ENCODE measurements at regions not wholly inside any gene's neighbourhood (a gene's known extent, or its start where the extent isn't known, plus 50 kb on each side); places are given as distances from the start of the nearest gene placed in this dataset.

DNA sequence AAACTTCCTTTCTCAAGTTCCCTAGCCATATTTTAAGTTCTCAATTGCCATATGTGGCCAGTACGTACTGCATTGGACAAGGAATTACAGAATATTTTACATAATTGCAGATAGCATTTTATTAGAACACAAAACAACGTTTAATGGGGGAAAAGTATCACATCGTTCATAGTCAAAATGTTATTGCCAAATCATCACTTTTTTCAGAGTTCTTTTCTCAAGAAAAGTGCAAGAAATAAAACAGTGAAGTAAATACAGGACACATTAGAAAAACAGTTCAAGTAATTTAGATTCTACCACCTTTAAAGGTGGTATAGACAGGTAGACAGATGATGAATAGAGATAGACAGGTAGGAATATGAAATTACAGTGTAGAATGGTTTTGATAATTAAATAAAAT lies 479.1 kb upstream of the NCAM2 start:
- no peaks in the 10 kb centered on the region for H3K9me3 ChIP-seq (ENCODE audit: control insufficient read depth in 2 of 3, low read length in 3 of 3)
- no peak overlapping the region for H3K27ac ChIP-seq (ENCODE audit: low read depth, low read length)
- no peaks in the 10 kb centered on the region for H3K4me1 ChIP-seq (ENCODE audit: control insufficient read depth in 2 of 2, insufficient read depth in 2 of 2, low read length in 2 of 2)
- CTCF ChIA-PET, result no interaction called here
- no peaks in the 10 kb centered on the region for H3K27me3 ChIP-seq (ENCODE audit: control insufficient read depth in 2 of 2, insufficient read depth in 2 of 2, low read length in 2 of 2)
- no peaks in the 10 kb centered on the region for H3K4me1 Mint-ChIP-seq
- intact Hi-C loops (cut with micrococcal nuclease), result no loop called here
- ATAC-seq, result no peak
- no peaks in the 10 kb centered on the region for H3K36me3 ChIP-seq (ENCODE audit: control insufficient read depth in 2 of 3, insufficient read depth in 3 of 3, low read length in 3 of 3)
- H3K4me3 ChIP-seq (ENCODE audit: low read length), result no peak overlapping the region
- POLR2A ChIA-PET, result no interaction called here
- H3K27me3 Mint-ChIP-seq, result no peaks in the 10 kb centered on the region
- no peaks in the 10 kb centered on the region for H3K36me3 Mint-ChIP-seq
- H3K9me3 Mint-ChIP-seq, result peaks cover 0 to 14% (median 1%) of the 10 kb centered on the region in 11 donors
- no peak for DNase-seq
- no peak overlapping the region for H3K4me3 Mint-ChIP-seq
- H3K27ac Mint-ChIP-seq, result no peak overlapping the region

DNA sequence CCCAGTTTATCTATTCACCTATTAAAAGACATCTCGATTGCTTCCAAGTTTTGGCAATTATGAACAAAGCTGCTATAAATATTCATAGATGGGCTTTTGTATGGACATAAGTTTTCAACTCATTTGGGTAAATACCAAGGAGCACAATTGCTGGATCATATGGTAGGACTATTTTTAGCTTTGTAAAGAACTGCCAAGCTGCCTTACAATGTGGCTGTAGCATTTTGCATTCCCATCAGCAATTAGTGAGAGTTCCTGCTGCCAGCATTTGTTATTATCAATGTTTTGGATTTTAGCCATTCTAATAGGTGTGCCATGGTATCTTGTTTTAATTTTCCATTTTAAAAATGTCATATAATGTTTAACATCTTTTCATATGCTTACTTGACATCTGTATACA lies 475.6 kb upstream of the NCAM2 start:
- CTCF ChIA-PET, result no interaction called here
- Histone ChIP-seq H3K9me3 (ENCODE audit: control insufficient read depth in 2 of 3, low read length in 3 of 3) (no peaks in the 10 kb centered on the region), H3K27ac (ENCODE audit: low read depth, low read length) (no peak overlapping the region), H3K4me3 (ENCODE audit: low read length) (no peak overlapping the region), H3K27me3 (ENCODE audit: control insufficient read depth in 2 of 2, insufficient read depth in 2 of 2, low read length in 2 of 2) (no peaks in the 10 kb centered on the region), H3K4me1 (ENCODE audit: control insufficient read depth in 2 of 2, insufficient read depth in 2 of 2, low read length in 2 of 2) (no peaks in the 10 kb centered on the region), H3K36me3 (ENCODE audit: control insufficient read depth in 2 of 3, insufficient read depth in 3 of 3, low read length in 3 of 3) (no peaks in the 10 kb centered on the region)
- POLR2A ChIA-PET, result no interaction called here
- H3K27me3 Mint-ChIP-seq, result no peaks in the 10 kb centered on the region
- DNase-seq (no peak), ATAC-seq (no peak)
- H3K9me3 Mint-ChIP-seq, result peaks cover 0 to 15% (median 2%) of the 10 kb centered on the region in 11 donors
- H3K36me3 Mint-ChIP-seq, result no peaks in the 10 kb centered on the region
- H3K4me3 Mint-ChIP-seq, result no peak overlapping the region
- H3K27ac Mint-ChIP-seq, result no peak overlapping the region
- intact Hi-C loops (cut with micrococcal nuclease), result no loop called here
- no peaks in the 10 kb centered on the region for H3K4me1 Mint-ChIP-seq

DNA sequence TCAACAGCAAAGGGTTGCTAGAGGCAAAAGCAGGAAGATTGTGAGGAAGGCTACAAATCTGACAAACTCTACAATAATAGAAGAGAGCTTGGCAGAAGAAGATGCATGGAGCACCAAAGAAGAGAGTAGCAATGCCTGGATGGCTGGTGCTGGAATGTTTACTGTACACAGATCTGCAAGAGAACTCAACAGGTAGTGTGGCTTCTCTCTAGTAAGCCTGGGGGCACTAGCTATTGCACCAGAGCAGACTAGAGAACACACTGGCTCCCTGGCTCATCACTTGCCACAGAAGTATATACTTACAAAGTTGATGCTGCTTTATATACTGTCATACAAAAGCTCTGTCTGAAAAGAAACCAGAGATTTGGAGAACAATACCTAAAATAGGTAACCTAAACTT lies 475.0 kb upstream of the NCAM2 start:
- H3K36me3 Mint-ChIP-seq, result no peaks in the 10 kb centered on the region
- CTCF ChIA-PET, result no interaction called here
- H3K9me3 Mint-ChIP-seq, result peaks cover 0 to 15% (median 2%) of the 10 kb centered on the region in 11 donors
- no peaks in the 10 kb centered on the region for H3K36me3 ChIP-seq (ENCODE audit: control insufficient read depth in 2 of 3, insufficient read depth in 3 of 3, low read length in 3 of 3)
- ATAC-seq, result no peak
- no peak for DNase-seq
- no peaks in the 10 kb centered on the region for H3K27me3 Mint-ChIP-seq
- H3K4me3 Mint-ChIP-seq, result no peak overlapping the region
- no peaks in the 10 kb centered on the region for H3K4me1 ChIP-seq (ENCODE audit: control insufficient read depth in 2 of 2, insufficient read depth in 2 of 2, low read length in 2 of 2)
- no peaks in the 10 kb centered on the region for H3K4me1 Mint-ChIP-seq
- intact Hi-C loops (cut with micrococcal nuclease), result no loop called here
- no peak overlapping the region for H3K4me3 ChIP-seq (ENCODE audit: low read length)
- H3K27me3 ChIP-seq (ENCODE audit: control insufficient read depth in 2 of 2, insufficient read depth in 2 of 2, low read length in 2 of 2), result no peaks in the 10 kb centered on the region
- POLR2A ChIA-PET, result no interaction called here
- H3K9me3 ChIP-seq (ENCODE audit: control insufficient read depth in 2 of 3, low read length in 3 of 3), result no peaks in the 10 kb centered on the region
- H3K27ac Mint-ChIP-seq, result no peak overlapping the region
- H3K27ac ChIP-seq (ENCODE audit: low read depth, low read length), result no peak overlapping the region

DNA sequence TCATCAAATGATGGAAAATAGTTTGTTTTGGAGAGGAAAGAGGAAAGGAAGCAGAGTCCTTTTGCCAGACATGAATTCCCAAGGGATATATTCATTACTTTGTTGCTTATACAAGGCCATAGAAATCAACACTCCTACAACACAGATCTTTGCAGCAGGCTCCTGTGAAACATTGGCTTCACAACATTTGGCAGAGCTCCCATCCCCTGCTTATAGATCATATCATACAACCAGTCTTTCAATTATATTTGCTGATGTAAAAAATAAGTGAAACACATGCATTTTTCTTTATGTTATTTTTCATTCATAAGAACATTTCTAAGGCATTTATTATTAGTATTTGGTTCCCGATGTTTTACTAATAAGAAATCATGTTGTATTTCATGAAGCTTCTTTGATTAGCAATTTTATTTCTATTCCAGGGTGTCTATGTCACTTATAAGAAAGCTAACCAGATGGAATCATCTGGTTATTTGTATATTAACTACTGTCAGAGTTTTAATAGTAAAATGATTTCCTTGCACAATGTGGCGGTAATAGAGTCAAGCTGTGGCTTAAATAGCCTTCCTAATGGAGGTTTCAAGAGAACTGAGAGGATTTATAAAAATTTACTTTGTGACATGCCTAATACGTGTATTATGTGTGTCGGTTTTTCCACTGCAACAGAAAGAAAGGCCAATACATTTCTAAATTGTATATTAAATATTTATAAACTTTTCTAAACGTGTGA lies 470.3 kb upstream of the NCAM2 start:
- H3K27me3 ChIP-seq (ENCODE audit: control insufficient read depth in 2 of 2, insufficient read depth in 2 of 2, low read length in 2 of 2), result no peaks in the 10 kb centered on the region
- no peak overlapping the region for H3K27ac ChIP-seq (ENCODE audit: low read depth, low read length)
- peaks cover 0 to 12% (median 6%) of the 10 kb centered on the region in 11 donors for H3K9me3 Mint-ChIP-seq
- no peaks in the 10 kb centered on the region for H3K4me1 Mint-ChIP-seq
- no peaks in the 10 kb centered on the region for H3K9me3 ChIP-seq (ENCODE audit: control insufficient read depth in 2 of 3, low read length in 3 of 3)
- no peaks in the 10 kb centered on the region for H3K4me1 ChIP-seq (ENCODE audit: control insufficient read depth in 2 of 2, insufficient read depth in 2 of 2, low read length in 2 of 2)
- H3K4me3 Mint-ChIP-seq, result no peak overlapping the region
- no peak for ATAC-seq
- CTCF ChIA-PET, result no interaction called here
- H3K36me3 ChIP-seq (ENCODE audit: control insufficient read depth in 2 of 3, insufficient read depth in 3 of 3, low read length in 3 of 3), result no peaks in the 10 kb centered on the region
- H3K36me3 Mint-ChIP-seq, result no peaks in the 10 kb centered on the region
- DNase-seq, result no peak
- no peaks in the 10 kb centered on the region for H3K27me3 Mint-ChIP-seq
- H3K27ac Mint-ChIP-seq, result no peak overlapping the region
- H3K4me3 ChIP-seq (ENCODE audit: low read length), result no peak overlapping the region
- POLR2A ChIA-PET, result no interaction called here
- intact Hi-C loops (cut with micrococcal nuclease), result no loop called here

DNA sequence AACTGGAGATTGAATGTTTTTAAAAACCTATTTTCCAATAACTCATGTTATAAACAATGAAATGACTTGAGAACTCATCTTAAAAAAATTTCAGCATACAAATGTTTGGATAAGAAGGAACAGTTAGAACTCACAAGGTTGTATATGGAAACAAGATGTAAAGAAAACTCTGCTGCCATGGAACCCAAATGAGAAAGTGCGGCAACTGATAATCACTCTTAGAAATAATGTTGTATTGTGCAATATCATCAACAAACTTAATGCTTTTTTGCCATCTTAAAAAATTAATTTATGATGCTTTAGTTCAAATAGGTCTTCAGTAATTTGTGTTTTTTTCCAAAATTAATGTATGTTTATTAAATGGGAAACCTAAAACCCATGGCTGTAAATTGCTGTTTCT lies 461.1 kb upstream of the NCAM2 start:
- H3K27me3 ChIP-seq (ENCODE audit: control insufficient read depth in 2 of 2, insufficient read depth in 2 of 2, low read length in 2 of 2), result no peaks in the 10 kb centered on the region
- no peaks in the 10 kb centered on the region for H3K36me3 ChIP-seq (ENCODE audit: control insufficient read depth in 2 of 3, insufficient read depth in 3 of 3, low read length in 3 of 3)
- no peaks in the 10 kb centered on the region for H3K27me3 Mint-ChIP-seq
- ATAC-seq, result no peak
- H3K4me1 ChIP-seq (ENCODE audit: control insufficient read depth in 2 of 2, insufficient read depth in 2 of 2, low read length in 2 of 2), result no peaks in the 10 kb centered on the region
- H3K9me3 Mint-ChIP-seq, result peaks cover 0 to 14% (median 2%) of the 10 kb centered on the region in 11 donors
- POLR2A ChIA-PET, result no interaction called here
- CTCF ChIA-PET, result no interaction called here
- no peaks in the 10 kb centered on the region for H3K4me1 Mint-ChIP-seq
- no peak for DNase-seq
- H3K27ac Mint-ChIP-seq, result no peak overlapping the region
- H3K4me3 Mint-ChIP-seq, result no peak overlapping the region
- peaks cover 0 to 3% (median 0%) of the 10 kb centered on the region in 3 experiments for H3K9me3 ChIP-seq (ENCODE audit: control insufficient read depth in 2 of 3, low read length in 3 of 3)
- peaks cover 0 to 3% (median 0%) of the 10 kb centered on the region in 5 donors for H3K36me3 Mint-ChIP-seq
- H3K27ac ChIP-seq (ENCODE audit: low read depth, low read length), result no peak overlapping the region
- intact Hi-C loops (cut with micrococcal nuclease), result no loop called here
- H3K4me3 ChIP-seq (ENCODE audit: low read length), result no peak overlapping the region

DNA sequence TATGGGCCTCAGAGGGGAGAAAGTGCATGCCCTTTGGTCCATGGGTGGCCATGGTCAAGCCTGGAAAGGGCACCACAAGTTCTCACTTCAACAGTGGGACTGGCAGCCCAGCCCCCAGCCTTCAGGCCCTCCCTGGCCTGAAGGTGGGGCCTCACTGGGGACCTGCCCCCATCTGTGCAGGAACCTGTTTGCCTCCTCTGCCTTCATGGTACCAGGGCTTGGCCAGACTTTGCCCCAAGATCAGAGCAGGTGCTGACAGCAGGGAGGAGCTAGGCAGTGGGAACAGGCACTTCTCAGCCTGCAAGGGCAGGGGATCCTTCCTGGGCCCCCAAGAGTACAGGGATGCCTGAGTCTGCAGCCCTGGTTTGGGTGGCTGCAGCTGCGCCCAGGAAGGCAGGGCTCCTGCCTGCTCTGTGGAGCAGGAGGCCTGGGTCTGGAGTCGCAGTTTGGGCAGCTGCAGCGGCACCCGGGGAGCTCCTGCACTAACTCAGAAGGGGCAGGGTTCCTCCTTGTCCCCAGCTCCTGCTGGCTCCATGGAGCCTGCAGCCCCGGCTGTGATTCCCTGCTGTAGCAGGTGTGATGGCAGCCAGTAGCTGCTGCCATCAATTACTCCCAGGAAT lies 460.1 kb upstream of the NCAM2 start:
- H3K27ac Mint-ChIP-seq, result no peak overlapping the region
- no peaks in the 10 kb centered on the region for H3K4me1 Mint-ChIP-seq
- no peaks in the 10 kb centered on the region for H3K27me3 Mint-ChIP-seq
- peaks cover 0 to 3% (median 0%) of the 10 kb centered on the region in 3 experiments for H3K9me3 ChIP-seq (ENCODE audit: control insufficient read depth in 2 of 3, low read length in 3 of 3)
- H3K36me3 ChIP-seq (ENCODE audit: control insufficient read depth in 2 of 3, insufficient read depth in 3 of 3, low read length in 3 of 3), result no peaks in the 10 kb centered on the region
- ChIA-PET POLR2A (no interaction called here), CTCF (no interaction called here)
- H3K27ac ChIP-seq (ENCODE audit: low read depth, low read length), result no peak overlapping the region
- H3K9me3 Mint-ChIP-seq, result peaks cover 0 to 16% (median 2%) of the 10 kb centered on the region in 11 donors
- ATAC-seq (no peak), DNase-seq (no peak)
- H3K4me1 ChIP-seq (ENCODE audit: control insufficient read depth in 2 of 2, insufficient read depth in 2 of 2, low read length in 2 of 2), result no peaks in the 10 kb centered on the region
- no peak overlapping the region for H3K4me3 Mint-ChIP-seq
- no peaks in the 10 kb centered on the region for H3K27me3 ChIP-seq (ENCODE audit: control insufficient read depth in 2 of 2, insufficient read depth in 2 of 2, low read length in 2 of 2)
- H3K4me3 ChIP-seq (ENCODE audit: low read length), result no peak overlapping the region
- intact Hi-C loops (cut with micrococcal nuclease), result no loop called here
- H3K36me3 Mint-ChIP-seq, result peaks cover 0 to 3% (median 0%) of the 10 kb centered on the region in 5 donors

DNA sequence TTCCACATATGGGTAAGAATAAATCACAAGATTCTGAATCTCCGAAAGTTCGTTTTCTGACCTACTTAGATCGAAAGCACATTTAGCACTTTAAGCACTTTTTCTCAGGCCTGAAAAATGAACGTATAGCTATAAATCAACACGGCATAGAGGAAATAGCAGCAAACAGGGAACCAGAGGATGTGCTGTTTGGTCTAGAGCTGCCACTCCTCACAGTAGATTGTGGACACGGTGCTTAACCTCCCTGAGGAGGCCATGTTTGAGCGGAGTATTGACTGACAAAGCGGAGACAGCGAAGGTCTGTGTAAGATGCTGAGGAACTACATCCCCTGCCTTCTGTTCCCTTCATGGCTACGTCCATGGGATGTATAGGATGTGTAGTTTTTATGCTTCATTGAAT lies 452.8 kb upstream of the NCAM2 start:
- CTCF ChIA-PET, result no interaction called here
- DNase-seq (no peak), ATAC-seq (no peak)
- H3K27ac Mint-ChIP-seq, result no peak overlapping the region
- Histone ChIP-seq H3K4me3 (ENCODE audit: low read length) (no peak overlapping the region), H3K9me3 (ENCODE audit: control insufficient read depth in 2 of 3, low read length in 3 of 3) (no peaks in the 10 kb centered on the region), H3K36me3 (ENCODE audit: control insufficient read depth in 2 of 3, insufficient read depth in 3 of 3, low read length in 3 of 3) (no peaks in the 10 kb centered on the region), H3K4me1 (ENCODE audit: control insufficient read depth in 2 of 2, insufficient read depth in 2 of 2, low read length in 2 of 2) (no peaks in the 10 kb centered on the region), H3K27ac (ENCODE audit: low read depth, low read length) (no peak overlapping the region), H3K27me3 (ENCODE audit: control insufficient read depth in 2 of 2, insufficient read depth in 2 of 2, low read length in 2 of 2) (no peaks in the 10 kb centered on the region)
- no peaks in the 10 kb centered on the region for H3K4me1 Mint-ChIP-seq
- H3K4me3 Mint-ChIP-seq, result no peak overlapping the region
- intact Hi-C loops (cut with micrococcal nuclease), result no loop called here
- no peaks in the 10 kb centered on the region for H3K36me3 Mint-ChIP-seq
- no peaks in the 10 kb centered on the region for H3K27me3 Mint-ChIP-seq
- POLR2A ChIA-PET, result no interaction called here
- H3K9me3 Mint-ChIP-seq, result peaks cover 0 to 18% (median 3%) of the 10 kb centered on the region in 11 donors
